GM18499 (cell line): ENCODE measurements at regions not wholly inside any gene's neighbourhood (a gene's known extent, or its start where the extent isn't known, plus 50 kb on each side); places are given as distances from the start of the nearest gene placed in this dataset.

ENCODE experiments used
- ATAC-seq: cut with Tn5 transposase; IDR thresholded peaks from one replicate; pipeline ENCODE4 v1.9.1; 2021; ENCODE audit warnings: moderate number of reproducible peaks; ENCODE audit not compliant: insufficient read depth, unreplicated experiment

GRCh38 chr2:16013359-16013911 lies 73.1 kb downstream of the MYCN start:
- no peak for ATAC-seq

- ATAC-seq: no peak
Measured at GRCh38 chr2:16012626-16013358, 72.4 kb downstream of the MYCN start.

- ATAC-seq: no peak
Measured at GRCh38 chr2:16012029-16012596, 71.8 kb downstream of the MYCN start.

- ATAC-seq: no peak
Measured at GRCh38 chr2:16011621-16011960, 71.2 kb downstream of the MYCN start.

GRCh38 chr2:16010951-16011620 lies 70.7 kb downstream of the MYCN start:
- no peak for ATAC-seq

GRCh38 chr2:16010011-16010410 lies 69.7 kb downstream of the MYCN start:
- no peak for ATAC-seq

GRCh38 chr2:16009560-16009959 lies 69.2 kb downstream of the MYCN start:
- ATAC-seq: no peak

GRCh38 chr2:16008856-16009255 lies 68.5 kb downstream of the MYCN start:
- no peak for ATAC-seq

GRCh38 chr2:16008331-16008850 lies 68.0 kb downstream of the MYCN start:
- ATAC-seq: no peak

GRCh38 chr2:16007167-16007934 lies 67.0 kb downstream of the MYCN start:
- ATAC-seq: no peak

- ATAC-seq: no peak
Measured at GRCh38 chr2:16006537-16007166, 66.3 kb downstream of the MYCN start.

- no peak for ATAC-seq
Measured at GRCh38 chr2:16005816-16006536, 65.6 kb downstream of the MYCN start.

GRCh38 chr2:16005389-16005788 lies 65.0 kb downstream of the MYCN start:
- ATAC-seq: no peak

GRCh38 chr2:16003809-16004208 lies 63.5 kb downstream of the MYCN start:
- no peak for ATAC-seq

GRCh38 chr2:16003152-16003551 lies 62.8 kb downstream of the MYCN start:
- ATAC-seq: no peak

- no peak for ATAC-seq
Measured at GRCh38 chr2:16002575-16002974, 62.2 kb downstream of the MYCN start.

GRCh38 chr2:16002144-16002543 lies 61.8 kb downstream of the MYCN start:
- no peak for ATAC-seq

GRCh38 chr2:16000642-16001041 lies 60.3 kb downstream of the MYCN start:
- no peak for ATAC-seq
